ENCODE measurements at regions not wholly inside any gene's neighbourhood (a gene's known extent, or its start where the extent isn't known, plus 50 kb on each side); places are given as distances from the start of the nearest gene placed in this dataset.
A peak's percentile ranks its signal among the peaks of the same experiment; 100 is the strongest.

- DNase-seq = no peak
Measured at GRCh38 chr3:104548401-104548800, 818.3 kb upstream of the ALCAM start.

- DNase-seq = no peak
Measured at GRCh38 chr3:104549099-104549714, 817.5 kb upstream of the ALCAM start.

GRCh38 chr3:104553121-104553520, 813.6 kb upstream of the ALCAM start:
- DNase-seq = no peak

GRCh38 chr3:104554425-104554824, 812.3 kb upstream of the ALCAM start:
- DNase-seq = no peak

GRCh38 chr3:104555728-104556127, 811.0 kb upstream of the ALCAM start:
- no peak for DNase-seq

- DNase-seq = peak in 1 of 56 donors; percentile 2
Measured at GRCh38 chr3:104556372-104557078, 810.2 kb upstream of the ALCAM start.

- DNase-seq = no peak
Measured at GRCh38 chr3:104561324-104561723, 805.4 kb upstream of the ALCAM start.

GRCh38 chr3:104564045-104564643, 802.6 kb upstream of the ALCAM start:
- peak in 14 of 56 donors; percentile 0 to 76 (median 6) for DNase-seq

- no peak for DNase-seq
Measured at GRCh38 chr3:104566054-104566453, 800.7 kb upstream of the ALCAM start.

GRCh38 chr3:104575634-104576033, 791.1 kb upstream of the ALCAM start:
- no peak for DNase-seq

- no peak for DNase-seq
Measured at GRCh38 chr3:104578558-104578957, 788.2 kb upstream of the ALCAM start.

GRCh38 chr3:104582092-104582491, 784.6 kb upstream of the ALCAM start:
- no peak for DNase-seq

- DNase-seq = no peak
Measured at GRCh38 chr3:104584682-104585081, 782.0 kb upstream of the ALCAM start.

- no peak for DNase-seq
Measured at GRCh38 chr3:104586344-104586743, 780.4 kb upstream of the ALCAM start.

GRCh38 chr3:104588442-104588841, 778.3 kb upstream of the ALCAM start:
- no peak for DNase-seq

GRCh38 chr3:104591776-104592175, 774.9 kb upstream of the ALCAM start:
- DNase-seq = no peak

GRCh38 chr3:104594491-104594890, 772.2 kb upstream of the ALCAM start:
- no peak for DNase-seq

- no peak for DNase-seq
Measured at GRCh38 chr3:104596054-104596453, 770.7 kb upstream of the ALCAM start.

GRCh38 chr3:104596551-104596950, 770.2 kb upstream of the ALCAM start:
- DNase-seq = peak in 5 of 56 donors; percentile 2 to 6 (median 3)

GRCh38 chr3:104598848-104599511, 767.7 kb upstream of the ALCAM start:
- DNase-seq = peak in 1 of 56 donors; percentile 0

GRCh38 chr3:104604326-104605010, 762.2 kb upstream of the ALCAM start:
- DNase-seq = no peak

GRCh38 chr3:104606812-104607211, 759.9 kb upstream of the ALCAM start:
- no peak for DNase-seq

Measured in amygdala (tissue), 56 donors.